C4-2B (cell line): ENCODE measurements at regions not wholly inside any gene's neighbourhood (a gene's known extent, or its start where the extent isn't known, plus 50 kb on each side); places are given as distances from the start of the nearest gene placed in this dataset.

ENCODE experiments used
- ZFX ChIP-seq: fragments of 450-650 bp; IDR thresholded peaks from 2 replicates; pipeline ENCODE4 v1.6.1; 2017
- TF ChIP-seq, protein P1 (sequence below): fragments of 450-650 bp; conservative IDR thresholded peaks from 2 replicates; pipeline ENCODE4 v1.5.1; 2017; ENCODE audit warnings: mild to moderate bottlenecking

DNA sequence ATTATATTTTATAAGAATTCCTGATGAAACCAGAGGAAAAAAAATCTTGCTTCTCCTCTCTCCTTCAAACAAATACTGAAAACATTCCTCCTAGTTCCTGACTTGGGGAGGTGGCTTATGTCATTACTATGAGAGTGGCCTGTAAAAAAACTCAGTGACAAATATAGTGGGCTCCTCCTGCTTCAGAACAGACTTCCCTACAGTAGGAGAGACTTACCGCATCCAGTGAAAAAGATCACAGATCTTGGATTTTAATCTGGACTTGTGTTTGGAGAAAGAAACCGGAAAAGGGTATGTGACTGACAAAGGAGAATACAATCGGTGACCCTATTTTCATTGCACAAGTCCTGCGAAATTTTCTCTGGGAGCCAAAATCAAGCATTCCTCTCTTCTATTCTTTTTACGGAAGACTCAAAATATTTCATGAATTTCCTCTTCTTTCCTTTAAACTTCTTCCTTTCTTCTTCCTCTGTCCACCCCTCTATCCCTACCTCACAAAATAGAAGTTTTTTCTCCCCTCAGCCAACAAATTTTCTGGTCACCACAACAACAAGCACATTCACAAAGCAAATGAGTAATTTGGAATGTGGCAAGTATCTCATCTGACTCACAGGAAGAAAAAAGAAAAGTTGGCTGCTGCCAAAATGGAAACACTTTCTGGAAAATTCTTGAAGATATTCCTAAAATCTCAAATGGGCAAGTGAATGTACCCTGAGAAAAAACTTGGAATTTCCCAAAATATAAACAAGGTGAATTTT, 185.1 kb upstream of the CDKN3 start:
- TF ChIP-seq, protein P1, sequence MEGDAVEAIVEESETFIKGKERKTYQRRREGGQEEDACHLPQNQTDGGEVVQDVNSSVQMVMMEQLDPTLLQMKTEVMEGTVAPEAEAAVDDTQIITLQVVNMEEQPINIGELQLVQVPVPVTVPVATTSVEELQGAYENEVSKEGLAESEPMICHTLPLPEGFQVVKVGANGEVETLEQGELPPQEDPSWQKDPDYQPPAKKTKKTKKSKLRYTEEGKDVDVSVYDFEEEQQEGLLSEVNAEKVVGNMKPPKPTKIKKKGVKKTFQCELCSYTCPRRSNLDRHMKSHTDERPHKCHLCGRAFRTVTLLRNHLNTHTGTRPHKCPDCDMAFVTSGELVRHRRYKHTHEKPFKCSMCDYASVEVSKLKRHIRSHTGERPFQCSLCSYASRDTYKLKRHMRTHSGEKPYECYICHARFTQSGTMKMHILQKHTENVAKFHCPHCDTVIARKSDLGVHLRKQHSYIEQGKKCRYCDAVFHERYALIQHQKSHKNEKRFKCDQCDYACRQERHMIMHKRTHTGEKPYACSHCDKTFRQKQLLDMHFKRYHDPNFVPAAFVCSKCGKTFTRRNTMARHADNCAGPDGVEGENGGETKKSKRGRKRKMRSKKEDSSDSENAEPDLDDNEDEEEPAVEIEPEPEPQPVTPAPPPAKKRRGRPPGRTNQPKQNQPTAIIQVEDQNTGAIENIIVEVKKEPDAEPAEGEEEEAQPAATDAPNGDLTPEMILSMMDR, result no peak
- no peak for TF ChIP-seq ZFX
